PC-9 (cell line): ENCODE measurements at regions not wholly inside any gene's neighbourhood (a gene's known extent, or its start where the extent isn't known, plus 50 kb on each side); places are given as distances from the start of the nearest gene placed in this dataset.

Experiments
- BruUV-seq: library from RNA; stranded (reverse); fragments of 400-500 nt; replicated peaks from 2 replicates; lab custom pipeline; 2021; lab: Mats Ljungman, UMichigan
- CTCF ChIA-PET: fragments of 300-600 bp; sonication (Branson Sonifier 250); formaldehyde crosslinking; loops from one replicate; lab custom pipeline; 2022; ENCODE audit warnings: antibody characterized with exemption; lab: Charles Lee
- POLR2A ChIA-PET: fragments of 300-600 bp; sonication (Branson Sonifier 250); formaldehyde crosslinking; loops from one replicate; lab custom pipeline; 2022; ENCODE audit warnings: antibody characterized with exemption; ENCODE audit not compliant: unreplicated experiment; lab: Charles Lee
- DNase-seq, 2 experiments: peaks; one replicate each; pipeline versions ENCODE4 v3.0.0 to v3.0.0-alpha.2; 2015 to 2022; ENCODE audit warnings: mixed read lengths in 1 of 2
- H2AFZ ChIP-seq: fragments of 200-600 bp; sonication (generic); 2 replicates; pipeline ENCODE4 v1.8.1; 2017; ENCODE audit warnings: antibody characterized with exemption
- H3F3A ChIP-seq: fragments of 200-600 bp; sonication (generic); 2 replicates; pipeline ENCODE4 v1.8.1; 2017; ENCODE audit warnings: antibody characterized with exemption, mild to moderate bottlenecking, low read depth; ENCODE audit not compliant: insufficient read depth
- H3K27ac ChIP-seq: fragments of 200-600 bp; sonication (generic); 2 replicates; pipeline ENCODE4 v1.6.1; 2016; ENCODE audit warnings: mixed run types
- H3K27me3 ChIP-seq: fragments of 200-600 bp; sonication (generic); 2 replicates; pipeline ENCODE4 v1.6.1; 2016; ENCODE audit warnings: low read depth, mixed run types; ENCODE audit not compliant: insufficient read depth
- H3K36me3 ChIP-seq: fragments of 200-600 bp; sonication (generic); 2 replicates; pipeline ENCODE4 v1.6.1; 2016; ENCODE audit warnings: low read depth, mixed run types
- H3K4me1 ChIP-seq: fragments of 200-600 bp; sonication (generic); replicated peaks from 2 replicates; pipeline ENCODE4 v1.6.1; 2016; ENCODE audit warnings: mixed run types; ENCODE audit not compliant: insufficient read depth
- H3K4me2 ChIP-seq: fragments of 200-600 bp; sonication (generic); 2 replicates; pipeline ENCODE4 v1.6.1; 2017; ENCODE audit warnings: mixed run types
- H3K4me3 ChIP-seq: fragments of 200-600 bp; sonication (generic); 2 replicates; pipeline ENCODE4 v1.6.1; 2016; ENCODE audit warnings: mixed run types
- H3K79me2 ChIP-seq: fragments of 200-600 bp; sonication (generic); 2 replicates; pipeline ENCODE4 v1.6.1; 2017; ENCODE audit warnings: low read depth, mixed run types
- H3K9me2 ChIP-seq: fragments of 200-600 bp; sonication (generic); 2 replicates; pipeline ENCODE4 v1.8.1; 2017; ENCODE audit warnings: mild to moderate bottlenecking; ENCODE audit not compliant: insufficient read depth
- H3K9me3 ChIP-seq: fragments of 200-600 bp; sonication (generic); 2 replicates; pipeline ENCODE4 v1.8.1; 2016; ENCODE audit warnings: low read depth; ENCODE audit not compliant: insufficient read depth
- H4K20me1 ChIP-seq: fragments of 200-600 bp; sonication (generic); 2 replicates; pipeline ENCODE4 v1.8.1; 2017; ENCODE audit not compliant: insufficient read depth
- CTCF ChIP-seq: fragments of 200-600 bp; sonication (generic); conservative IDR thresholded peaks from 2 replicates; pipeline ENCODE4 v1.6.1; 2017; ENCODE audit warnings: mixed run types, antibody characterized with exemption, mild to moderate bottlenecking, moderate library complexity
- EZH2 ChIP-seq: fragments of 200-600 bp; sonication (generic); IDR thresholded peaks from 2 replicates; pipeline ENCODE4 v1.8.0; 2017; ENCODE audit warnings: antibody characterized with exemption, low read depth
- intact Hi-C: fragments of 100-400 bp; cut with micrococcal nuclease; formaldehyde crosslinking; loops from one replicate; pipeline ENCODE4 v1.10.0; 2022; ENCODE audit not compliant: unreplicated experiment

GRCh38 chr2:173584676-173585458 is 230.2 kb downstream of the CDCA7 start:
- no peaks in the 10 kb centered on the region for H3K9me2 ChIP-seq
- no peak for DNase-seq
- no peaks in the 10 kb centered on the region for H3K79me2 ChIP-seq
- H4K20me1 ChIP-seq, result no peaks in the 10 kb centered on the region
- no peak overlapping the region for H2AFZ ChIP-seq
- intact Hi-C loops, result no loop called here
- H3K27ac ChIP-seq, result no peak overlapping the region
- CTCF ChIA-PET, result interaction anchor here (0.6 kb wide), 1 partner anchor 44 kb away, joined by 4 read pairs; no protein-coding TSS in a partner anchor
- H3K36me3 ChIP-seq, result no peaks in the 10 kb centered on the region
- peaks cover 9% of the 10 kb centered on the region; the same call in 1 of the 2 replicates for H3F3A ChIP-seq
- no peaks in the 10 kb centered on the region for H3K27me3 ChIP-seq
- H3K4me1 ChIP-seq, result peaks cover 16% of the 10 kb centered on the region
- POLR2A ChIA-PET, result no interaction called here
- BruUV-seq, result no TSS peak
- TF ChIP-seq CTCF (no peak), EZH2 (no peak)
- no peaks in the 10 kb centered on the region for H3K9me3 ChIP-seq
- H3K4me3 ChIP-seq, result no peak overlapping the region
- no peak overlapping the region; the same call in 1 of the 2 replicates for H3K4me2 ChIP-seq

GRCh38 chr2:173588931-173589369 is 234.3 kb downstream of the CDCA7 start:
- Histone ChIP-seq H3F3A (peaks cover 26% of the 10 kb centered on the region), H3K9me3 (peaks cover 14% of the 10 kb centered on the region; the same call in 1 of the 2 replicates), H3K27me3 (no peaks in the 10 kb centered on the region), H2AFZ (no peak overlapping the region), H3K4me3 (no peak overlapping the region), H3K36me3 (no peaks in the 10 kb centered on the region), H3K9me2 (no peaks in the 10 kb centered on the region), H3K27ac (no peak overlapping the region), H4K20me1 (no peaks in the 10 kb centered on the region), H3K4me1 (peaks cover 32% of the 10 kb centered on the region), H3K79me2 (no peaks in the 10 kb centered on the region), H3K4me2 (peak overlapping the region; percentile 75)
- DNase-seq, result peak in 1 of 2 experiments; percentile 18
- intact Hi-C loops, result loop anchor here (2.0 kb wide), 1 partner anchor 14 kb away; no protein-coding TSS in a partner anchor
- no TSS peak for BruUV-seq
- ChIA-PET CTCF (interaction anchor here (0.6 kb wide), 1 partner anchor 373 kb away, joined by 3 read pairs; no protein-coding TSS in a partner anchor), POLR2A (interaction anchor here (0.5 to 0.6 kb wide), 3 partner anchors 168 to 463 kb away, joined by 3 to 5 read pairs (median 4); no protein-coding TSS in a partner anchor)
- no peak for TF ChIP-seq CTCF
- TF ChIP-seq EZH2, result no peak

- Histone ChIP-seq H4K20me1 (no peaks in the 10 kb centered on the region), H2AFZ (peak overlapping the region; percentile 54; the same call in 1 of the 2 replicates), H3K27ac (peak overlapping the region; percentile 72), H3F3A (peaks cover 26% of the 10 kb centered on the region), H3K9me3 (peaks cover 14% of the 10 kb centered on the region; the same call in 1 of the 2 replicates), H3K36me3 (no peaks in the 10 kb centered on the region), H3K79me2 (no peaks in the 10 kb centered on the region), H3K4me1 (peaks cover 32% of the 10 kb centered on the region), H3K4me3 (no peak overlapping the region), H3K9me2 (no peaks in the 10 kb centered on the region), H3K4me2 (peak overlapping the region; percentile 75), H3K27me3 (no peaks in the 10 kb centered on the region)
- DNase-seq, result peak; percentile 44 to 95
- intact Hi-C loops, result loop anchor here (1.0 to 2.0 kb wide), 2 partner anchors 15 to 63 kb away; no protein-coding TSS in a partner anchor
- TF ChIP-seq CTCF, result no peak
- TF ChIP-seq EZH2, result no peak
- no TSS peak for BruUV-seq
- POLR2A ChIA-PET, result interaction anchor here (0.5 to 0.9 kb wide), 6 partner anchors 169 to 793 kb away, joined by 3 to 5 read pairs (median 4); no protein-coding TSS in a partner anchor
- CTCF ChIA-PET, result interaction anchor here (0.6 to 0.9 kb wide), 2 partner anchors 373 to 752 kb away, joined by 3 to 25 read pairs; no protein-coding TSS in a partner anchor
Observed at GRCh38 chr2:173589604-173590275, 235.1 kb downstream of the CDCA7 start.
